HUES6 (cell line): ENCODE measurements at regions not wholly inside any gene's neighbourhood (a gene's known extent, or its start where the extent isn't known, plus 50 kb on each side); places are given as distances from the start of the nearest gene placed in this dataset.
"Not testable (repeated sequence)": the region's sequence is repeated elsewhere in the genome, so short reads cannot be mapped to it uniquely, and the experiment has no call there.

Experiments used
- H3K27ac ChIP-seq: 2 replicates; pipeline ENCODE4 v1.7.0; 2013; ENCODE audit warnings: low read depth, mild to moderate bottlenecking, low read length, inconsistent platforms
- H3K27me3 ChIP-seq: 2 replicates; pipeline ENCODE4 v1.6.1; 2013; ENCODE audit warnings: low read length; ENCODE audit not compliant: control insufficient read depth, insufficient read depth
- H3K36me3 ChIP-seq: 2 replicates; pipeline ENCODE4 v1.6.1; 2013; ENCODE audit warnings: low read length; ENCODE audit not compliant: control insufficient read depth, insufficient read depth
- H3K4me1 ChIP-seq: 2 replicates; pipeline ENCODE4 v1.6.1; 2013; ENCODE audit warnings: low read length; ENCODE audit not compliant: control insufficient read depth, insufficient read depth
- H3K4me3 ChIP-seq: 2 replicates; pipeline ENCODE4 v1.5.1; 2013; ENCODE audit warnings: low read depth, low read length
- H3K9ac ChIP-seq: one replicate; pipeline ENCODE4 v1.6.1; 2013; ENCODE audit warnings: mild to moderate bottlenecking, low read length
- H3K9me3 ChIP-seq: 2 replicates; pipeline ENCODE4 v1.6.1; 2013; ENCODE audit warnings: low read depth, low read length; ENCODE audit not compliant: control insufficient read depth, insufficient read depth

DNA sequence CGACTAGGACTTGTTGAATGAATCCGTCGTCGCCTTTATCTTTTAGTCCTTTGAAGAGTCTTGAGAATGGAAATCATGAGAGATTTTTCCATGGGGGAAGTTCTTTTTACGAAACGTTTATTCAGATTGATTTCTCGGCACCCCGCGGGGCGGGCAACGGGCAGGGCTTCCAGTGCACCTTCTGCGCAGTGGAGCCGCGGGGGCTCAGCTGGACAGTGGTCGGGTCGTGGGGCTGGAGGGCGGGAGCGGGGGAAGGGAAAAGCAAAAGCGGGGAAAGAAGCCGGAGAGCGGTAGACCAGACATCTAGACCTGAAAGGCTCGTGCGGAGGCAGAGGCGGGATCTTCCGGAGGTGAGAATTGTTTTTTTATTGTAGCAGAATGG is 103.0 kb downstream of the NBPF11 start:
- H3K4me1 ChIP-seq, H3K9me3 ChIP-seq, H3K36me3 ChIP-seq, H3K27ac ChIP-seq, H3K27me3 ChIP-seq: not testable (repeated sequence)
- Histone ChIP-seq H3K4me3 (peak overlapping the region; percentile 62), H3K9ac (peak overlapping the region; percentile 55)

DNA sequence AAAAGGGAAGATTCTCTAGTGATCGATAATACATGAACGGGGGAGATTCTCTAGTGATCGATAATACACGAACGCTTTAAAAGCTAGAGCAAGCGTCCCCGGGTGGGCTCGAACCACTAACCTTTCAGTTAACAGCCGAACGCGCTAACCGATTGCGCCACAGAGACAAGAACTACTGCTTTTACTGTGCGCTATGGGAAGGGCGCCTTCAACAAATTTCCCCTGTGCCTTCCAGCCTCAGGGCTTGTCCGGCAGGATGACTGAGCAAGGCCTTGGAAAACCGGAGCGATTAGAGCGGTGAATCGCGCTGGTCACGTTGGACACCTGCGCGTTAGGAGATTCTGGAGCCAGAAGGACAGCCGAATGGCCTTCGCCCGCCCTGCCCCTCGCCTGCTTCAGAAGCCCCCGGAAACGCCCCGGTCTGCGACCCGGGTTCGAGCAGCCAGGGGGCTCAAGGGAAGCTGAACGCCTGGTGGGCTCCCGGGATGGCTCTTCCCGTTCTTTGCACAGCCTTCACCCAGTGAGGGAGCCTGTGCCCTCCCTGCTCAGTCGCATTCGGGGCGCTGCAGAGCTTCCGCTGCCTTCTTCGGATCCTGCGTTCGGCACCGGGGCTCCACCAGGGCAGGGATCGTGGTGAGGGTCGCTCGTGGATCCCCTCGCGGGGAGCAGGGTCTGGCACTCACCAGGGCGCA is 103.5 kb downstream of the NBPF11 start:
- H3K4me1 ChIP-seq, H3K36me3 ChIP-seq, H3K27ac ChIP-seq, H3K27me3 ChIP-seq, H3K9me3 ChIP-seq: not testable (repeated sequence)
- H3K4me3 ChIP-seq: peak overlapping the region; percentile 62
- H3K9ac ChIP-seq: peak overlapping the region; percentile 55

DNA sequence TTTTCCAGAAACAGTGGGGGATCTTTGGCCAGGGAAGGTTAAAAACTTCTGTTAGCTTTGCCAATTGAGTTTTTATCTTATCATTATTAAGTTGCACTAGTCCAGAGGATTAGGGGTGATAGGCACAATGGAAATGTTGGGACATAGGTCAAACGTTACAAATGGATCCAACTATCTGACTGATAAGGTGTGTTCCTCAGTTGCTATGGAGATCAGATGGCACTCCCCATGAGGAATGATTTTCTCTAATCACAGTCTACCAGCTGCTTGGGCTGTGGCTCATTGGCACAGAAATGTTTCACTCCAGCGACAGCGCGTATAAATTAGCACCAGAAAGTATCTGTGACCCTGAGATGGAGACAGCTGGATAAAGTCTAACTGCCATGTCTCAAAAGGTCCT is 106.2 kb downstream of the NBPF11 start:
- H3K27me3 ChIP-seq, H3K27ac ChIP-seq, H3K4me1 ChIP-seq, H3K36me3 ChIP-seq, H3K4me3 ChIP-seq, H3K9ac ChIP-seq, H3K9me3 ChIP-seq: not testable (repeated sequence)

DNA sequence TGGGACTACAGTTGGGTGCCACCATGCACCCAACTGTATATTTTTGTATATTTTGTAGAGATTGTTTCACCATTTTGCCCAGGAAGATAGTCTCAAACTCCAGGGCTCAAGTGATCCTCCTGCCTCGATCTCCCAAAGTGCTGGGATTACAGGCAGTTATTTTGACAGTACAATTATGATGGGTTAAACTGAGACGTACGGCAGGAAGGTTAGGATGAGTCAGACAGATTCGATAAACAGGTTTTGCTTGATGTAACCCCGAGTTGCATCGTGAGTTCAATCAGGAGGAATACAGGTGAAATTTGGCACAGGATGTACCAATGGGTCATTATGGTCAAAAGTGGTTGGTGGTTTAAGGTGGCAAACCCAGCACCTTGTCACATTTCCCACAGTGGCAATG is 107.6 kb downstream of the NBPF11 start:
- not testable (repeated sequence) for H3K9ac ChIP-seq

More for the DNA sequence above, 107.6 kb downstream of the NBPF11 start:
- not testable (repeated sequence) for H3K9me3 ChIP-seq, H3K4me1 ChIP-seq, H3K36me3 ChIP-seq, H3K27ac ChIP-seq, H3K27me3 ChIP-seq, H3K4me3 ChIP-seq
